ENCODE measurements at regions not wholly inside any gene's neighbourhood (a gene's known extent, or its start where the extent isn't known, plus 50 kb on each side); places are given as distances from the start of the nearest gene placed in this dataset.

GRCh38 chr4:176383273-176384077 is 63.7 kb downstream of the SPCS3 start:
- H3K27me3 Mint-ChIP-seq (ENCODE audit: low read depth) = no peaks in the 10 kb centered on the region
- H2BK12ac ChIP-seq (ENCODE audit: insufficient read length, low read depth, low read length) = no peak overlapping the region
- H3K27me3 ChIP-seq (ENCODE audit: insufficient read depth, low read length) = no peaks in the 10 kb centered on the region
- no peak overlapping the region for H3K4me3 Mint-ChIP-seq
- DNase-seq = no peak
- no peak overlapping the region for H2BK5ac ChIP-seq (ENCODE audit: insufficient read length, low read length)
- H3K36me3 Mint-ChIP-seq (ENCODE audit: insufficient read depth in 1 of 3, low read depth in 3 of 3) = no peaks in the 10 kb centered on the region
- no peak overlapping the region for H3K27ac Mint-ChIP-seq
- H2AK5ac ChIP-seq (ENCODE audit: insufficient read length, low read length) = no peak overlapping the region
- no peaks in the 10 kb centered on the region for H3K9me3 Mint-ChIP-seq
- H3K56ac ChIP-seq (ENCODE audit: insufficient read length, low read depth, low read length) = no peak overlapping the region
- H3K4ac ChIP-seq (ENCODE audit: low read depth, low read length) = no peak overlapping the region
- no peak for TF ChIP-seq CTCF (conservative IDR thresholded peaks at IDR 0.05)
- H2AFZ ChIP-seq (ENCODE audit: low read length) = no peak overlapping the region
- no peaks in the 10 kb centered on the region for H3K9me3 ChIP-seq (ENCODE audit: control insufficient read depth, low read depth, low read length)
- H4K5ac ChIP-seq (ENCODE audit: insufficient read length, low read depth, low read length) = no peak overlapping the region
- H3K23ac ChIP-seq (ENCODE audit: insufficient read length, low read depth, low read length) = no peak overlapping the region
- H4K20me1 ChIP-seq (ENCODE audit: control insufficient read depth, insufficient read depth, insufficient read length) = no peaks in the 10 kb centered on the region
- no peak overlapping the region for H3K18ac ChIP-seq (ENCODE audit: insufficient read length, low read depth, low read length)
- H2BK20ac ChIP-seq (ENCODE audit: low read depth, low read length, poor library complexity, severe bottlenecking) = no peak overlapping the region
- H3K4me2 ChIP-seq (ENCODE audit: insufficient read depth, insufficient read length, low read length) = no peak overlapping the region
- H3K4me1 ChIP-seq (ENCODE audit: insufficient read depth, low read length) = no peaks in the 10 kb centered on the region
- H3K14ac ChIP-seq (ENCODE audit: insufficient read depth, low read length) = no peak overlapping the region
- no peak overlapping the region for H2BK15ac ChIP-seq (ENCODE audit: low read depth, low read length)
- no peaks in the 10 kb centered on the region for H3K79me1 ChIP-seq (ENCODE audit: insufficient read depth, low read depth, low read length, poor library complexity, severe bottlenecking)
- H3K9ac ChIP-seq (ENCODE audit: extremely low read depth, insufficient read length, low read length) = no peak overlapping the region
- no peaks in the 10 kb centered on the region for H3K4me1 Mint-ChIP-seq
- H2BK120ac ChIP-seq (ENCODE audit: low read depth, low read length, poor library complexity, severe bottlenecking) = no peak overlapping the region
- no peaks in the 10 kb centered on the region for H3K79me2 ChIP-seq (ENCODE audit: insufficient read depth, low read length)
- WGBS (ENCODE audit: extremely low coverage, insufficient read length, low lambda C conversion rate) = no CpG with 5 or more reads among the region's 8 CpGs
- H3T11ph ChIP-seq (ENCODE audit: low read length) = no peak overlapping the region
- H3K23me2 ChIP-seq (ENCODE audit: insufficient read length, low read depth, low read length, poor library complexity, severe bottlenecking) = no peaks in the 10 kb centered on the region
- no peak overlapping the region for H3K27ac ChIP-seq (ENCODE audit: insufficient read length, low read depth, low read length)
- no peak overlapping the region for H4K8ac ChIP-seq (replicated peaks; ENCODE audit: insufficient read length, low read depth, low read length)
- H4K91ac ChIP-seq (ENCODE audit: insufficient read length, low read depth, low read length) = no peak overlapping the region
